ENCODE measurements at regions not wholly inside any gene's neighbourhood (a gene's known extent, or its start where the extent isn't known, plus 50 kb on each side); places are given as distances from the start of the nearest gene placed in this dataset.

- DNase-seq (ENCODE audit: low read depth in 1 of 2, low spot score in 1 of 2) = no peak
These were observed 190.4 kb upstream of the ARG1 start for GRCh38 chr6:131382631-131383030.

- DNase-seq (ENCODE audit: low read depth in 1 of 2, low spot score in 1 of 2) = no peak
These were observed 189.3 kb upstream of the ARG1 start for GRCh38 chr6:131383421-131384411.

- DNase-seq (ENCODE audit: low read depth in 1 of 2, low spot score in 1 of 2) = no peak
These were observed 185.2 kb upstream of the ARG1 start for GRCh38 chr6:131387562-131388447.

- no peak for DNase-seq (ENCODE audit: low read depth in 1 of 2, low spot score in 1 of 2)
These were observed 182.7 kb upstream of the ARG1 start for GRCh38 chr6:131390322-131390721.

GRCh38 chr6:131391116-131391515 is 181.9 kb upstream of the ARG1 start:
- no peak for DNase-seq (ENCODE audit: low read depth in 1 of 2, low spot score in 1 of 2)

- DNase-seq (ENCODE audit: low read depth in 1 of 2, low spot score in 1 of 2) = no peak
These were observed 179.6 kb upstream of the ARG1 start for GRCh38 chr6:131393433-131393832.

- DNase-seq (ENCODE audit: low read depth in 1 of 2, low spot score in 1 of 2) = no peak
These were observed 178.1 kb upstream of the ARG1 start for GRCh38 chr6:131394768-131395432.

GRCh38 chr6:131398176-131398575 is 174.8 kb upstream of the ARG1 start:
- DNase-seq (ENCODE audit: low read depth in 1 of 2, low spot score in 1 of 2) = no peak

- DNase-seq (ENCODE audit: low read depth in 1 of 2, low spot score in 1 of 2) = no peak
These were observed 173.6 kb upstream of the ARG1 start for GRCh38 chr6:131399433-131399832.

GRCh38 chr6:131400054-131400778 is 172.8 kb upstream of the ARG1 start:
- no peak for DNase-seq (ENCODE audit: low read depth in 1 of 2, low spot score in 1 of 2)

GRCh38 chr6:131400779-131401496 is 172.1 kb upstream of the ARG1 start:
- no peak for DNase-seq (ENCODE audit: low read depth in 1 of 2, low spot score in 1 of 2)

GRCh38 chr6:131408811-131409210 is 164.2 kb upstream of the ARG1 start:
- DNase-seq (ENCODE audit: low read depth in 1 of 2, low spot score in 1 of 2) = no peak

- no peak for DNase-seq (ENCODE audit: low read depth in 1 of 2, low spot score in 1 of 2)
These were observed 162.2 kb upstream of the ARG1 start for GRCh38 chr6:131410785-131411184.

- DNase-seq (ENCODE audit: low read depth in 1 of 2, low spot score in 1 of 2) = no peak
These were observed 159.8 kb upstream of the ARG1 start for GRCh38 chr6:131412960-131413830.

GRCh38 chr6:131413831-131414191 is 159.2 kb upstream of the ARG1 start:
- no peak for DNase-seq (ENCODE audit: low read depth in 1 of 2, low spot score in 1 of 2)

GRCh38 chr6:131414956-131415355 is 158.1 kb upstream of the ARG1 start:
- DNase-seq (ENCODE audit: low read depth in 1 of 2, low spot score in 1 of 2) = no peak

GRCh38 chr6:131418441-131418840 is 154.6 kb upstream of the ARG1 start:
- no peak for DNase-seq (ENCODE audit: low read depth in 1 of 2, low spot score in 1 of 2)

- DNase-seq (ENCODE audit: low read depth in 1 of 2, low spot score in 1 of 2) = no peak
These were observed 153.3 kb upstream of the ARG1 start for GRCh38 chr6:131419702-131420101.

GRCh38 chr6:131424016-131424415 is 149.0 kb upstream of the ARG1 start:
- no peak for DNase-seq (ENCODE audit: low read depth in 1 of 2, low spot score in 1 of 2)

Data from activated CD4-positive, alpha-beta T cell treated with anti-CD3 and anti-CD28 coated beads, Interleukin-2, amount 50 U/mL, for 24 hours (primary cell).